Endothelial cell of umbilical vein (primary cell): ENCODE measurements at regions not wholly inside any gene's neighbourhood (a gene's known extent, or its start where the extent isn't known, plus 50 kb on each side); places are given as distances from the start of the nearest gene placed in this dataset.

ENCODE experiments used
- BruUV-seq: library from RNA; stranded (reverse); fragments of 400-500 nt; replicated peaks from 2 replicates; lab custom pipeline; 2021; lab: Mats Ljungman, UMichigan
- CTCF ChIA-PET: fragments of 300-600, 350-600 bp; sonication (Branson Sonifier 250); formaldehyde crosslinking; loops from one replicate; lab custom pipeline; 2021; ENCODE audit warnings: antibody characterized with exemption, inconsistent platforms; lab: Charles Lee
- POLR2A ChIA-PET: fragments of 300-600, 350-600 bp; sonication (Branson Sonifier 250); formaldehyde crosslinking; loops from one replicate; lab custom pipeline; 2021; ENCODE audit warnings: antibody characterized with exemption, inconsistent platforms; lab: Charles Lee
- DNase-seq: peaks from one replicate; pipeline ENCODE4 v3.0.0-alpha.2; 2011; ENCODE audit warnings: low read depth, low spot score
- FAIRE-seq: peaks from 2 replicates; lab custom pipeline; 2011; peaks lifted over from hg19 to GRCh38; lab: Jason Lieb, UNC
- H2AFZ ChIP-seq: 2 replicates; pipeline ENCODE4 v1.6.0; 2012; ENCODE audit warnings: low read depth, low read length, control low read depth, inconsistent platforms
- H3K27ac ChIP-seq: 2 replicates; pipeline ENCODE4 v1.5.1; 2011; ENCODE audit warnings: low read depth, mild to moderate bottlenecking, control low read depth, low read length, moderate library complexity; ENCODE audit not compliant: insufficient read depth
- H3K27me3 ChIP-seq, 2 experiments: 2 replicates each; pipeline versions ENCODE4 v1.6.0 to v1.6.1; 2011; ENCODE audit warnings: low read length in 2 of 2, mixed read lengths in 1 of 2; ENCODE audit not compliant: control insufficient read depth in 2 of 2, insufficient read depth in 2 of 2
- H3K36me3 ChIP-seq, 2 experiments: 2 replicates in 1 of 2; 3 replicates in 1 of 2; pipeline ENCODE4 v1.5.1; 2011; ENCODE audit warnings: low read length in 2 of 2, mild to moderate bottlenecking in 1 of 2, moderate library complexity in 1 of 2; ENCODE audit not compliant: control insufficient read depth in 2 of 2, insufficient read depth in 2 of 2; ENCODE audit errors: extremely low read depth in 1 of 2
- H3K4me1 ChIP-seq: 3 replicates; pipeline ENCODE4 v1.5.1; 2011; ENCODE audit warnings: mild to moderate bottlenecking, low read length; ENCODE audit not compliant: control insufficient read depth, insufficient read depth; ENCODE audit errors: extremely low read depth
- H3K4me2 ChIP-seq: 2 replicates; pipeline ENCODE4 v1.6.1; 2011; ENCODE audit warnings: low read length, control low read depth, mixed read lengths; ENCODE audit not compliant: insufficient read depth
- H3K4me3 ChIP-seq, 3 experiments: fragments of 200-600 bp in 1 of 3; sonication (generic), shearing (Covaris generic) in 1 of 3; replicated peaks in 1 of 3; 2 replicates each; pipeline ENCODE4 v1.5.1; 2011 to 2016; ENCODE audit warnings: control low read depth in 3 of 3, low read length in 3 of 3, mild to moderate bottlenecking in 2 of 3, inconsistent platforms in 1 of 3, low read depth in 1 of 3, moderate library complexity in 1 of 3; ENCODE audit not compliant: insufficient read depth in 1 of 3
- H3K79me2 ChIP-seq: 2 replicates; pipeline ENCODE4 v1.6.0; 2012; ENCODE audit warnings: low read length, inconsistent platforms; ENCODE audit not compliant: control insufficient read depth, insufficient read depth
- H3K9ac ChIP-seq: replicated peaks from 2 replicates; pipeline ENCODE3; 2011; ENCODE audit warnings: low read length, control low read depth; ENCODE audit not compliant: insufficient read depth; ENCODE audit errors: extremely low read depth
- H3K9me1 ChIP-seq: replicated peaks from 3 replicates; pipeline ENCODE4 v1.6.0; 2011; ENCODE audit warnings: mild to moderate bottlenecking, low read length; ENCODE audit not compliant: control insufficient read depth, insufficient read depth; ENCODE audit errors: extremely low read depth
- H3K9me3 ChIP-seq: replicated peaks from 2 replicates; pipeline ENCODE4 v1.5.1; 2012; ENCODE audit warnings: low read length, inconsistent platforms; ENCODE audit not compliant: control insufficient read depth, insufficient read depth
- H4K20me1 ChIP-seq: replicated peaks from 2 replicates; pipeline ENCODE3; 2011; ENCODE audit warnings: mild to moderate bottlenecking, low read length; ENCODE audit not compliant: control insufficient read depth, insufficient read depth; ENCODE audit errors: extremely low read depth
- EZH2 ChIP-seq: IDR thresholded peaks from 2 replicates; pipeline ENCODE4 v1.6.1; 2012; ENCODE audit warnings: borderline replicate concordance, low read depth, mild to moderate bottlenecking, moderate library complexity, low read length, inconsistent platforms; ENCODE audit not compliant: severe bottlenecking
- FOS ChIP-seq: IDR thresholded peaks from 2 replicates; pipeline ENCODE4 v1.6.1; 2011; ENCODE audit warnings: mild to moderate bottlenecking, low read length, moderate library complexity, borderline replicate concordance; ENCODE audit not compliant: insufficient read depth
- GATA2 ChIP-seq: IDR thresholded peaks from 2 replicates; pipeline ENCODE4 v1.7.0; 2011; ENCODE audit warnings: low read depth, mild to moderate bottlenecking, moderate library complexity, mixed read lengths, low read length; ENCODE audit not compliant: insufficient read length, insufficient read depth
- JUN ChIP-seq: IDR thresholded peaks from 2 replicates; pipeline ENCODE4 v1.6.1; 2011; ENCODE audit warnings: borderline replicate concordance, low read depth; ENCODE audit not compliant: insufficient read length, insufficient read depth
- MYC ChIP-seq: IDR thresholded peaks from one replicate; pipeline ENCODE4 v1.6.1; 2011; ENCODE audit warnings: mild to moderate bottlenecking, low read depth, low read length
- POLR2A ChIP-seq: IDR thresholded peaks from 2 replicates; pipeline ENCODE4 v1.6.1; 2012; ENCODE audit warnings: low read depth, mild to moderate bottlenecking, control low read depth, low read length
- POLR2AphosphoS5 ChIP-seq: IDR thresholded peaks from 2 replicates; pipeline ENCODE4 v1.6.1; 2012; ENCODE audit warnings: low read depth, mild to moderate bottlenecking, control low read depth, low read length, moderate library complexity; ENCODE audit not compliant: insufficient read depth
- dilution Hi-C: fragments of 300-500 bp; cut with MboI; formaldehyde crosslinking; loops from one replicate; pipeline ENCODE4 v1.15.0; 2019; ENCODE audit warnings: low sequenced_read_pairs; ENCODE audit not compliant: extremely low pct_ligation_motif_present
- intact Hi-C: fragments of 100-400 bp; cut with micrococcal nuclease; formaldehyde crosslinking; loops from one replicate; pipeline ENCODE4 v1.10.0; 2022
- TF ChIP-seq, protein P1 (sequence below), 2 donors: IDR thresholded peaks; 1 replicate in 1 of 2; 2 replicates in 1 of 2; pipeline ENCODE4 v1.5.1; 2011; ENCODE audit warnings: low read length in 2 of 2, mild to moderate bottlenecking in 2 of 2, moderate library complexity in 2 of 2, control low read depth in 1 of 2, inconsistent platforms in 1 of 2, low read depth in 1 of 2; ENCODE audit not compliant: insufficient read depth in 1 of 2; ENCODE audit errors: extremely low read depth in 1 of 2
- TF ChIP-seq, protein P2 (sequence below): IDR thresholded peaks from 2 replicates; pipeline ENCODE4 v1.6.1; 2011; ENCODE audit not compliant: insufficient read depth, insufficient read length

DNA sequence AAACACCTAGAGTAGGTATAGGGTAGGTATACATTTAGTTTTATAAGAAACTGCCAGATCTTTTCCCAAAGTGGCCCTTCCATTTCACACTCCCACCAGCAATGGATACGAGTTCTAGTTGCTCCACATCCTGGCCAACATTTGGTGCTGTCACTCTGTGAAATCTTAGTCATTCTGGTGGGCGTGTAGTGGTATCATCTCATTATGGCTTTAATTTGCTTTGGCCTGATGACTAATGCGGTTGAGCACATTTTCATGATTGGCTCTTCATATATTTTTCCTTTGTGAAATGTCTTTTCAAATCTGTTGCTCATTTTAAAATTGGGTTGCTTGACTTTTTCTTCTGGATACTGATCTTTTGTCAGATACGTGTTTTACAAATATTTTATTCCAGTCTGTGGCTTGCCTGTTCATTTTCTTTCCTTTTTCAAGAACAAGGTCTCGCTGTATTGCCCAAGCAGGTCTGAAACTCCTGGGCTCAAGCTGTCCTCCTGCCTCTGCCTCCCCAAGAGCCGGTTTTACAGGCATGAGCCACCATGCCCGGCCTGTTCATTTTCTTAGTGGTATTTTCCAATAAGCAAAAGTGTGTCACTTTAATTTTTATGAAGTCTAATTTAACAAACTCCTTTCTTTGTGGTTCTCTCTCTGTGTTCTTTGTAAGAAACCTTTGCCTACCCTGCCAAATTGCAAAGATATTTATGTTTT is 192.4 kb downstream of the SEC14L1 start:
- dilution Hi-C loops (no loop called here), intact Hi-C loops (no loop called here)
- DNase-seq (no peak), FAIRE-seq (peak; percentile 35)
- POLR2A ChIA-PET = no interaction called here
- no TSS peak for BruUV-seq
- no peaks in the 10 kb centered on the region for H3K79me2 ChIP-seq
- H3K36me3 ChIP-seq = no peaks in the 10 kb centered on the region
- H3K27ac ChIP-seq = no peak overlapping the region
- peaks cover 5% of the 10 kb centered on the region for H3K4me1 ChIP-seq
- no peak overlapping the region for H3K4me2 ChIP-seq
- H3K4me3 ChIP-seq = no peak overlapping the region
- H3K9me3 ChIP-seq = no peaks in the 10 kb centered on the region
- no peaks in the 10 kb centered on the region for H3K9me1 ChIP-seq
- no peaks in the 10 kb centered on the region for H4K20me1 ChIP-seq
- TF ChIP-seq EZH2 = no peak
- peak; percentile 18 for TF ChIP-seq FOS
- no peak overlapping the region for H3K9ac ChIP-seq
- H2AFZ ChIP-seq = no peak overlapping the region
- CTCF ChIA-PET = interaction anchor here (1.0 to 5.3 kb wide), 8 partner anchors 41 to 210 kb away, joined by 3 to 63 read pairs (median 5); no protein-coding TSS in a partner anchor
- H3K27me3 ChIP-seq = no peaks in the 10 kb centered on the region

DNA sequence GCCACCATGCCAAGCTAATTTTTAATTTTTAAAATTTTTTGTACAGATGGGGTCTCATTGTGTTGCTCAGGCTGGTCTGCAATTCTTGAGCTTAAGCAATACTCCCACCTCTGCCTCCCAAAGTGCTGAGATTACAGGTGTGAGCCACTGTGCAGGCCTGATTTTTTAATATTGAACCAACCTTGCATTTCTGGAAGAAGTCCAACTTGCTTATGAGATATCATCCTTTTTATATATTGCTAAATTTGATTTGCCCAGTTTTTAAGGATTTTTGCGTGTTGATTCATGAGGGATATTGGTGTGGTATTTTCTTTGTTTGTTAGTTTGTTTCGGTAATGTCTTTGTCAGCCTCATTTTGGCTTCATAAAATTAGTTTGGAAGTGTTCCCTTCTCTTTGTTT is 196.4 kb downstream of the SEC14L1 start:
- no peaks in the 10 kb centered on the region for H3K9me3 ChIP-seq
- BruUV-seq = no TSS peak
- H3K4me2 ChIP-seq = no peak overlapping the region
- H3K4me3 ChIP-seq = no peak overlapping the region
- dilution Hi-C loops (no loop called here), intact Hi-C loops (no loop called here)
- TF ChIP-seq, protein P1, sequence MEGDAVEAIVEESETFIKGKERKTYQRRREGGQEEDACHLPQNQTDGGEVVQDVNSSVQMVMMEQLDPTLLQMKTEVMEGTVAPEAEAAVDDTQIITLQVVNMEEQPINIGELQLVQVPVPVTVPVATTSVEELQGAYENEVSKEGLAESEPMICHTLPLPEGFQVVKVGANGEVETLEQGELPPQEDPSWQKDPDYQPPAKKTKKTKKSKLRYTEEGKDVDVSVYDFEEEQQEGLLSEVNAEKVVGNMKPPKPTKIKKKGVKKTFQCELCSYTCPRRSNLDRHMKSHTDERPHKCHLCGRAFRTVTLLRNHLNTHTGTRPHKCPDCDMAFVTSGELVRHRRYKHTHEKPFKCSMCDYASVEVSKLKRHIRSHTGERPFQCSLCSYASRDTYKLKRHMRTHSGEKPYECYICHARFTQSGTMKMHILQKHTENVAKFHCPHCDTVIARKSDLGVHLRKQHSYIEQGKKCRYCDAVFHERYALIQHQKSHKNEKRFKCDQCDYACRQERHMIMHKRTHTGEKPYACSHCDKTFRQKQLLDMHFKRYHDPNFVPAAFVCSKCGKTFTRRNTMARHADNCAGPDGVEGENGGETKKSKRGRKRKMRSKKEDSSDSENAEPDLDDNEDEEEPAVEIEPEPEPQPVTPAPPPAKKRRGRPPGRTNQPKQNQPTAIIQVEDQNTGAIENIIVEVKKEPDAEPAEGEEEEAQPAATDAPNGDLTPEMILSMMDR (IDR thresholded peaks at IDR 0.05; ENCODE audit: extremely low read depth in 1 of 2, insufficient read depth in 1 of 2, low read depth in 1 of 2, low read length in 2 of 2) = no peak
- TF ChIP-seq, protein P2, sequence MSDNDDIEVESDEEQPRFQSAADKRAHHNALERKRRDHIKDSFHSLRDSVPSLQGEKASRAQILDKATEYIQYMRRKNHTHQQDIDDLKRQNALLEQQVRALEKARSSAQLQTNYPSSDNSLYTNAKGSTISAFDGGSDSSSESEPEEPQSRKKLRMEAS = no peak
- TF ChIP-seq EZH2 (no peak), JUN (no peak), GATA2 (no peak), POLR2AphosphoS5 (no peak), FOS (no peak), MYC (no peak), POLR2A (no peak)
- DNase-seq = no peak
- H4K20me1 ChIP-seq = no peaks in the 10 kb centered on the region
- H2AFZ ChIP-seq = no peak overlapping the region
- CTCF ChIA-PET = no interaction called here
- H3K36me3 ChIP-seq = no peaks in the 10 kb centered on the region
- H3K4me1 ChIP-seq = peaks cover 4% of the 10 kb centered on the region
- no peaks in the 10 kb centered on the region for H3K79me2 ChIP-seq
- POLR2A ChIA-PET = no interaction called here
- H3K9me1 ChIP-seq = no peaks in the 10 kb centered on the region
- FAIRE-seq = no peak
- no peak overlapping the region for H3K27ac ChIP-seq
- H3K27me3 ChIP-seq = no peaks in the 10 kb centered on the region
- H3K9ac ChIP-seq = no peak overlapping the region
